ENCODE measurements at regions not wholly inside any gene's neighbourhood (a gene's known extent, or its start where the extent isn't known, plus 50 kb on each side); places are given as distances from the start of the nearest gene placed in this dataset.

- Mint-ChIP-seq H3K9me3 (no peaks in the 10 kb centered on the region), H3K27me3 (no peaks in the 10 kb centered on the region), H3K27ac (no peak overlapping the region), H3K36me3 (ENCODE audit: low read depth) (no peaks in the 10 kb centered on the region), H3K4me1 (ENCODE audit: low read depth) (no peaks in the 10 kb centered on the region), H3K4me3 (no peak overlapping the region)
These were observed 634.8 kb upstream of the FAM174A start for GRCh38 chr5:99900302-99900852.

- H3K27ac Mint-ChIP-seq = no peak overlapping the region
These were observed 655.2 kb upstream of the FAM174A start for GRCh38 chr5:99879791-99880511.

GRCh38 chr5:99878830-99879229 is 656.3 kb upstream of the FAM174A start:
- no peaks in the 10 kb centered on the region for H3K27me3 Mint-ChIP-seq
- H3K4me3 Mint-ChIP-seq = no peak overlapping the region
- H3K36me3 Mint-ChIP-seq (ENCODE audit: low read depth) = no peaks in the 10 kb centered on the region
- H3K27ac Mint-ChIP-seq = no peak overlapping the region
- no peaks in the 10 kb centered on the region for H3K9me3 Mint-ChIP-seq
- no peaks in the 10 kb centered on the region for H3K4me1 Mint-ChIP-seq (ENCODE audit: low read depth)

More at GRCh38 chr5:99879791-99880511, 655.2 kb upstream of the FAM174A start:
- H3K4me1 Mint-ChIP-seq (ENCODE audit: low read depth) = no peaks in the 10 kb centered on the region
- no peaks in the 10 kb centered on the region for H3K36me3 Mint-ChIP-seq (ENCODE audit: low read depth)
- no peaks in the 10 kb centered on the region for H3K9me3 Mint-ChIP-seq
- H3K4me3 Mint-ChIP-seq = no peak overlapping the region
- no peaks in the 10 kb centered on the region for H3K27me3 Mint-ChIP-seq

- Mint-ChIP-seq H3K36me3 (ENCODE audit: low read depth) (no peaks in the 10 kb centered on the region), H3K9me3 (peaks cover 15% of the 10 kb centered on the region), H3K27ac (no peak overlapping the region), H3K4me3 (no peak overlapping the region), H3K4me1 (ENCODE audit: low read depth) (no peaks in the 10 kb centered on the region), H3K27me3 (no peaks in the 10 kb centered on the region)
These were observed 668.4 kb upstream of the FAM174A start for GRCh38 chr5:99866740-99867139.

GRCh38 chr5:99865159-99865558 is 670.0 kb upstream of the FAM174A start:
- Mint-ChIP-seq H3K36me3 (ENCODE audit: low read depth) (no peaks in the 10 kb centered on the region), H3K27ac (no peak overlapping the region), H3K4me1 (ENCODE audit: low read depth) (no peaks in the 10 kb centered on the region), H3K27me3 (no peaks in the 10 kb centered on the region), H3K9me3 (peaks cover 14% of the 10 kb centered on the region), H3K4me3 (no peak overlapping the region)

GRCh38 chr5:99835791-99836190 is 699.4 kb upstream of the FAM174A start:
- Mint-ChIP-seq H3K9me3 (no peaks in the 10 kb centered on the region), H3K36me3 (ENCODE audit: low read depth) (no peaks in the 10 kb centered on the region), H3K4me1 (ENCODE audit: low read depth) (no peaks in the 10 kb centered on the region), H3K27me3 (no peaks in the 10 kb centered on the region), H3K27ac (no peak overlapping the region), H3K4me3 (no peak overlapping the region)

- H3K27me3 Mint-ChIP-seq = no peaks in the 10 kb centered on the region
- H3K9me3 Mint-ChIP-seq = peaks cover 6% of the 10 kb centered on the region
- no peaks in the 10 kb centered on the region for H3K4me1 Mint-ChIP-seq (ENCODE audit: low read depth)
- no peak overlapping the region for H3K4me3 Mint-ChIP-seq
- no peak overlapping the region for H3K27ac Mint-ChIP-seq
- no peaks in the 10 kb centered on the region for H3K36me3 Mint-ChIP-seq (ENCODE audit: low read depth)
These were observed 708.0 kb upstream of the FAM174A start for GRCh38 chr5:99827136-99827535.

- H3K27ac Mint-ChIP-seq = no peak overlapping the region
- no peaks in the 10 kb centered on the region for H3K4me1 Mint-ChIP-seq (ENCODE audit: low read depth)
- H3K27me3 Mint-ChIP-seq = no peaks in the 10 kb centered on the region
- H3K36me3 Mint-ChIP-seq (ENCODE audit: low read depth) = no peaks in the 10 kb centered on the region
- H3K4me3 Mint-ChIP-seq = no peak overlapping the region
- H3K9me3 Mint-ChIP-seq = no peaks in the 10 kb centered on the region
These were observed 717.4 kb upstream of the FAM174A start for GRCh38 chr5:99817796-99818195.

- Mint-ChIP-seq H3K27ac (no peak overlapping the region), H3K4me1 (ENCODE audit: low read depth) (no peaks in the 10 kb centered on the region), H3K36me3 (ENCODE audit: low read depth) (no peaks in the 10 kb centered on the region), H3K27me3 (no peaks in the 10 kb centered on the region), H3K9me3 (no peaks in the 10 kb centered on the region), H3K4me3 (no peak overlapping the region)
These were observed 720.7 kb upstream of the FAM174A start for GRCh38 chr5:99814321-99815063.

GRCh38 chr5:99808657-99809230 is 726.4 kb upstream of the FAM174A start:
- Mint-ChIP-seq H3K9me3 (no peaks in the 10 kb centered on the region), H3K27me3 (no peaks in the 10 kb centered on the region), H3K4me1 (ENCODE audit: low read depth) (no peaks in the 10 kb centered on the region), H3K27ac (no peak overlapping the region), H3K36me3 (ENCODE audit: low read depth) (no peaks in the 10 kb centered on the region), H3K4me3 (no peak overlapping the region)

- H3K36me3 Mint-ChIP-seq (ENCODE audit: low read depth) = no peaks in the 10 kb centered on the region
- H3K4me1 Mint-ChIP-seq (ENCODE audit: low read depth) = no peaks in the 10 kb centered on the region
- H3K27me3 Mint-ChIP-seq = no peaks in the 10 kb centered on the region
- H3K27ac Mint-ChIP-seq = no peak overlapping the region
- no peak overlapping the region for H3K4me3 Mint-ChIP-seq
- peaks cover 4% of the 10 kb centered on the region for H3K9me3 Mint-ChIP-seq
These were observed 727.8 kb upstream of the FAM174A start for GRCh38 chr5:99807346-99807745.

- no peaks in the 10 kb centered on the region for H3K4me1 Mint-ChIP-seq (ENCODE audit: low read depth)
- no peaks in the 10 kb centered on the region for H3K27me3 Mint-ChIP-seq
- no peak overlapping the region for H3K27ac Mint-ChIP-seq
- H3K4me3 Mint-ChIP-seq = no peak overlapping the region
- peaks cover 8% of the 10 kb centered on the region for H3K9me3 Mint-ChIP-seq
- H3K36me3 Mint-ChIP-seq (ENCODE audit: low read depth) = no peaks in the 10 kb centered on the region
These were observed 740.1 kb upstream of the FAM174A start for GRCh38 chr5:99795031-99795430.

GRCh38 chr5:99788482-99788881 is 746.7 kb upstream of the FAM174A start:
- Mint-ChIP-seq H3K36me3 (ENCODE audit: low read depth) (no peaks in the 10 kb centered on the region), H3K27ac (no peak overlapping the region), H3K27me3 (no peaks in the 10 kb centered on the region), H3K4me3 (no peak overlapping the region), H3K4me1 (ENCODE audit: low read depth) (no peaks in the 10 kb centered on the region), H3K9me3 (peaks cover 4% of the 10 kb centered on the region)

- Mint-ChIP-seq H3K36me3 (ENCODE audit: low read depth) (no peaks in the 10 kb centered on the region), H3K4me1 (ENCODE audit: low read depth) (no peaks in the 10 kb centered on the region), H3K4me3 (no peak overlapping the region), H3K27ac (no peak overlapping the region), H3K9me3 (no peaks in the 10 kb centered on the region), H3K27me3 (no peaks in the 10 kb centered on the region)
These were observed 760.0 kb upstream of the FAM174A start for GRCh38 chr5:99775189-99775588.

- peaks cover 2% of the 10 kb centered on the region for H3K9me3 Mint-ChIP-seq
- H3K27me3 Mint-ChIP-seq = no peaks in the 10 kb centered on the region
- H3K4me1 Mint-ChIP-seq (ENCODE audit: low read depth) = no peaks in the 10 kb centered on the region
- no peaks in the 10 kb centered on the region for H3K36me3 Mint-ChIP-seq (ENCODE audit: low read depth)
- no peak overlapping the region for H3K27ac Mint-ChIP-seq
- H3K4me3 Mint-ChIP-seq = no peak overlapping the region
These were observed 761.9 kb upstream of the FAM174A start for GRCh38 chr5:99773290-99773689.

Data from stimulated activated naive CD8-positive, alpha-beta T cell treated with anti-CD3 and anti-CD28 coated beads, Interleukin-15, Interleukin-2, amounts not matched to agents 100 ng/mL and 50 ng/mL, for 24 hours (primary cell).